CD4-positive, alpha-beta T cell treated with Interleukin-4 for 4 hours (primary cell): ENCODE measurements at regions not wholly inside any gene's neighbourhood (a gene's known extent, or its start where the extent isn't known, plus 50 kb on each side); places are given as distances from the start of the nearest gene placed in this dataset.

ENCODE experiments used
- DNase-seq: peaks from one replicate; pipeline ENCODE4 v3.0.0-alpha.2; 2020

GRCh38 chr6:79763301-79763700 lies 132.2 kb downstream of the SH3BGRL2 start:
- no peak for DNase-seq

GRCh38 chr6:79762370-79762769 lies 131.2 kb downstream of the SH3BGRL2 start:
- DNase-seq, result no peak

GRCh38 chr6:79756496-79756895 lies 125.4 kb downstream of the SH3BGRL2 start:
- no peak for DNase-seq

- no peak for DNase-seq
Observed at GRCh38 chr6:79755967-79756366, 124.8 kb downstream of the SH3BGRL2 start.
